CD14-positive monocyte (primary cell): ENCODE measurements at regions not wholly inside any gene's neighbourhood (a gene's known extent, or its start where the extent isn't known, plus 50 kb on each side); places are given as distances from the start of the nearest gene placed in this dataset.
A peak's percentile ranks its signal among the peaks of the same experiment; 100 is the strongest.

Experiments
- DNase-seq, 3 donors: peaks; one replicate each; pipeline ENCODE4 v3.0.0-alpha.2; 2011 to 2022
- H2AFZ ChIP-seq: 2 replicates; pipeline ENCODE4 v1.6.0; 2012; ENCODE audit warnings: mild to moderate bottlenecking, low read depth, low read length, inconsistent platforms; ENCODE audit not compliant: insufficient read depth, poor library complexity, severe bottlenecking
- H3K27ac ChIP-seq, 2 donors: 1 replicate in 1 of 2; 2 replicates in 1 of 2; pipeline ENCODE4 v1.5.1; 2012 to 2013; ENCODE audit warnings: low read length in 2 of 2, control low read depth in 1 of 2, inconsistent platforms in 1 of 2, low read depth in 1 of 2, mild to moderate bottlenecking in 1 of 2
- H3K27me3 ChIP-seq, 2 donors: one replicate each; pipeline versions ENCODE4 v1.6.0 to v1.6.1; 2011 to 2013; ENCODE audit warnings: low read length in 2 of 2; ENCODE audit not compliant: control insufficient read depth in 2 of 2, insufficient read depth in 2 of 2
- H3K36me3 ChIP-seq, 2 donors: replicated peaks in 1 of 2; 1 replicate in 1 of 2; 2 replicates in 1 of 2; pipeline versions ENCODE4 v1.5.1 to v1.6.1; 2012 to 2013; ENCODE audit warnings: low read length in 2 of 2, control low read depth in 1 of 2, inconsistent platforms in 1 of 2, mild to moderate bottlenecking in 1 of 2; ENCODE audit not compliant: insufficient read depth in 2 of 2, control insufficient read depth in 1 of 2
- H3K4me1 ChIP-seq, 2 donors: 1 replicate in 1 of 2; 2 replicates in 1 of 2; pipeline versions ENCODE4 v1.5.1 to v1.6.1; 2012 to 2013; ENCODE audit warnings: low read length in 2 of 2, control low read depth in 1 of 2, inconsistent platforms in 1 of 2, mild to moderate bottlenecking in 1 of 2, moderate library complexity in 1 of 2; ENCODE audit not compliant: insufficient read depth in 2 of 2, control insufficient read depth in 1 of 2
- H3K4me2 ChIP-seq: replicated peaks from 2 replicates; pipeline ENCODE3; 2012; ENCODE audit warnings: low read length, moderate library complexity, mild to moderate bottlenecking; ENCODE audit not compliant: poor library complexity, severe bottlenecking; ENCODE audit errors: extremely low read depth
- H3K4me3 ChIP-seq, 3 experiments: fragments of 200-600 bp in 1 of 3; sonication (generic) in 1 of 3; replicated peaks in 1 of 3; 1 replicate in 2 of 3; 2 replicates in 1 of 3; pipeline ENCODE4 v1.5.1; 2011 to 2013; ENCODE audit warnings: low read length in 3 of 3, mild to moderate bottlenecking in 3 of 3, control low read depth in 2 of 3, low read depth in 2 of 3, inconsistent platforms in 1 of 3, moderate library complexity in 1 of 3
- H3K79me2 ChIP-seq: 2 replicates; pipeline ENCODE4 v1.6.0; 2012; ENCODE audit warnings: mild to moderate bottlenecking, control low read depth, inconsistent platforms, low read length, moderate library complexity; ENCODE audit not compliant: insufficient read depth
- H3K9ac ChIP-seq: 2 replicates; pipeline ENCODE4 v1.6.0; 2017; ENCODE audit warnings: low read length, mild to moderate bottlenecking; ENCODE audit not compliant: insufficient read depth, poor library complexity, severe bottlenecking
- H3K9me3 ChIP-seq, 2 donors: replicated peaks in 1 of 2; 1 replicate in 1 of 2; 2 replicates in 1 of 2; pipeline versions ENCODE4 v1.5.1 to v1.6.1; 2012 to 2013; ENCODE audit warnings: low read length in 2 of 2, control low read depth in 1 of 2; ENCODE audit not compliant: control insufficient read depth in 1 of 2, insufficient read depth in 1 of 2
- H4K20me1 ChIP-seq: 2 replicates; pipeline ENCODE4 v1.6.0; 2012; ENCODE audit warnings: mild to moderate bottlenecking, low read length, control low read depth, moderate library complexity; ENCODE audit not compliant: insufficient read depth
- H3K27ac Mint-ChIP-seq, 7 donors: one replicate each; pipeline ENCODE4 v1.8.0; 2020; ENCODE audit warnings: mild to moderate bottlenecking in 7 of 7, mixed read lengths in 7 of 7, moderate library complexity in 6 of 7, inconsistent platforms in 2 of 7
- H3K27me3 Mint-ChIP-seq, 3 donors: one replicate each; pipeline ENCODE4 v1.8.0; 2021 to 2022; ENCODE audit warnings: low read depth in 3 of 3, mild to moderate bottlenecking in 3 of 3, mixed read lengths in 3 of 3, moderate library complexity in 3 of 3, inconsistent platforms in 1 of 3
- H3K36me3 Mint-ChIP-seq, 2 donors: one replicate each; pipeline ENCODE4 v1.8.0; 2020; ENCODE audit warnings: mixed read lengths in 2 of 2, inconsistent platforms in 1 of 2, mild to moderate bottlenecking in 1 of 2
- H3K4me1 Mint-ChIP-seq: one replicate; pipeline ENCODE4 v1.8.0; 2020; ENCODE audit warnings: mild to moderate bottlenecking, mixed read lengths
- H3K4me3 Mint-ChIP-seq, 2 donors: one replicate each; pipeline ENCODE4 v1.8.0; 2020; ENCODE audit warnings: mild to moderate bottlenecking in 2 of 2, mixed read lengths in 2 of 2, moderate library complexity in 1 of 2
- H3K9me3 Mint-ChIP-seq, 7 donors: one replicate each; pipeline ENCODE4 v1.8.0; 2020 to 2022; ENCODE audit warnings: mixed read lengths in 7 of 7, mild to moderate bottlenecking in 6 of 7, moderate library complexity in 6 of 7, inconsistent platforms in 2 of 7
- CTCF ChIP-seq: fragments of 200-600 bp; IDR thresholded peaks from one replicate; pipeline ENCODE4 v1.8.0; 2022; ENCODE audit warnings: antibody characterized with exemption, mild to moderate bottlenecking
- WGBS: methylation state at CpG from one replicate; pipeline ENCODE4 v1.1.5; 2013; ENCODE audit warnings: missing lambda C conversion rate; ENCODE audit not compliant: insufficient coverage; 5-methylcytosine and 5-hydroxymethylcytosine counted together
- intact Hi-C, 2 donors: fragments of 100-400 bp; cut with micrococcal nuclease; formaldehyde crosslinking; loops; one replicate each; pipeline versions ENCODE4 v1.15.0 to v1.15.1; 2023

GRCh38 chr3:178435575-178435974, 100.7 kb upstream of the KCNMB2 start:
- Histone ChIP-seq H3K4me1 (no peaks in the 10 kb centered on the region), H3K27ac (no peak overlapping the region), H3K9ac (no peak overlapping the region), H3K4me3 (no peak overlapping the region), H3K79me2 (no peaks in the 10 kb centered on the region), H3K4me2 (no peak overlapping the region), H3K9me3 (no peaks in the 10 kb centered on the region), H3K27me3 (no peaks in the 10 kb centered on the region), H3K36me3 (no peaks in the 10 kb centered on the region), H4K20me1 (no peaks in the 10 kb centered on the region), H2AFZ (no peak overlapping the region)
- no peaks in the 10 kb centered on the region for H3K36me3 Mint-ChIP-seq
- H3K4me1 Mint-ChIP-seq: peaks cover 2% of the 10 kb centered on the region
- no peak overlapping the region for H3K4me3 Mint-ChIP-seq
- DNase-seq: no peak
- no peaks in the 10 kb centered on the region for H3K9me3 Mint-ChIP-seq
- WGBS: 98% methylated on average over 4 of the region's 5 CpGs
- no peaks in the 10 kb centered on the region for H3K27me3 Mint-ChIP-seq
- H3K27ac Mint-ChIP-seq: no peak overlapping the region
- no peak for TF ChIP-seq CTCF
- intact Hi-C loops: no loop called here

GRCh38 chr3:178436773-178437172, 99.5 kb upstream of the KCNMB2 start:
- peaks cover 2% of the 10 kb centered on the region for H3K4me1 Mint-ChIP-seq
- intact Hi-C loops: no loop called here
- no peaks in the 10 kb centered on the region for H3K9me3 Mint-ChIP-seq

More at GRCh38 chr3:178436773-178437172, 99.5 kb upstream of the KCNMB2 start:
- Histone ChIP-seq H2AFZ (no peak overlapping the region), H3K4me2 (no peak overlapping the region), H3K9ac (no peak overlapping the region), H3K4me3 (no peak overlapping the region), H3K4me1 (no peaks in the 10 kb centered on the region), H3K36me3 (no peaks in the 10 kb centered on the region), H3K27me3 (no peaks in the 10 kb centered on the region), H4K20me1 (no peaks in the 10 kb centered on the region), H3K27ac (no peak overlapping the region), H3K9me3 (no peaks in the 10 kb centered on the region), H3K79me2 (no peaks in the 10 kb centered on the region)
- no peak for DNase-seq
- no peaks in the 10 kb centered on the region for H3K36me3 Mint-ChIP-seq
- H3K4me3 Mint-ChIP-seq: no peak overlapping the region
- peak; percentile 36 for TF ChIP-seq CTCF
- H3K27ac Mint-ChIP-seq: no peak overlapping the region
- peaks cover 0 to 2% (median 2%) of the 10 kb centered on the region in 3 donors for H3K27me3 Mint-ChIP-seq
- WGBS: no CpG with 5 or more reads among the region's 3 CpGs
